Transverse colon (tissue), 4 donors: ENCODE measurements at regions not wholly inside any gene's neighbourhood (a gene's known extent, or its start where the extent isn't known, plus 50 kb on each side); places are given as distances from the start of the nearest gene placed in this dataset.

Source experiments
- CTCF ChIP-seq, 5 experiments: fragments of 200-600 bp in 3 of 5; fragments of 450-650 bp in 2 of 5; sonication (generic) in 3 of 5; IDR thresholded peaks; 1 replicate in 2 of 5; 2 replicates in 3 of 5; pipeline ENCODE4 v1.5.1; 2016 to 2017; ENCODE audit warnings: antibody characterized with exemption in 5 of 5, inconsistent platforms in 3 of 5, mild to moderate bottlenecking in 2 of 5, moderate library complexity in 1 of 5
- POLR2A ChIP-seq: fragments of 450-650 bp; IDR thresholded peaks from one replicate; pipeline ENCODE4 v1.6.1; 2016; ENCODE audit warnings: antibody characterized with exemption, mild to moderate bottlenecking, moderate library complexity
- POLR2AphosphoS5 ChIP-seq, 3 donors: sonication (generic); formaldehyde crosslinking; IDR thresholded peaks; one replicate each; pipeline ENCODE4 v1.6.1; 2016; ENCODE audit warnings: antibody characterized with exemption in 3 of 3

- no peak for TF ChIP-seq POLR2AphosphoS5 (IDR thresholded peaks at IDR 0.05)
- no peak for TF ChIP-seq CTCF (IDR thresholded peaks at IDR 0.05)
- TF ChIP-seq POLR2A = no peak
Observed at GRCh38 chr2:80938463-80938862, 633.9 kb upstream of the LRRTM1 start.
